Tibial nerve (tissue), 4 donors: ENCODE measurements at regions not wholly inside any gene's neighbourhood (a gene's known extent, or its start where the extent isn't known, plus 50 kb on each side); places are given as distances from the start of the nearest gene placed in this dataset.
A peak's percentile ranks its signal among the peaks of the same experiment; 100 is the strongest.

Experiments
- DNase-seq, 2 donors: peaks; one replicate each; pipeline ENCODE4 v3.0.0-alpha.2; 2019; ENCODE audit warnings: low spot score in 2 of 2
- H3K27ac ChIP-seq, 4 donors: fragments of 200-600 bp; sonication (generic) in 3 of 4; one replicate each; pipeline ENCODE4 v1.5.1; 2017 to 2019; ENCODE audit warnings: mild to moderate bottlenecking in 1 of 4
- H3K27me3 ChIP-seq, 2 donors: fragments of 200-600 bp; sonication (generic) in 1 of 2; one replicate each; pipeline versions ENCODE4 v1.5.1 to v1.6.0; 2017 to 2019
- H3K36me3 ChIP-seq, 3 donors: fragments of 200-600 bp; sonication (generic); one replicate each; pipeline ENCODE4 v1.5.1; 2018 to 2019
- H3K4me1 ChIP-seq, 4 donors: fragments of 200-600 bp; sonication (generic) in 3 of 4; one replicate each; pipeline ENCODE4 v1.5.1; 2017 to 2019
- H3K4me3 ChIP-seq, 4 donors: fragments of 200-600 bp; sonication (generic) in 3 of 4; one replicate each; pipeline ENCODE4 v1.5.1; 2017 to 2019; ENCODE audit warnings: mild to moderate bottlenecking in 1 of 4, moderate library complexity in 1 of 4
- H3K9me3 ChIP-seq, 4 donors: fragments of 200-600 bp; sonication (generic) in 3 of 4; one replicate each; pipeline ENCODE4 v1.5.1; 2017 to 2019
- EP300 ChIP-seq, 2 donors: sonication (generic); formaldehyde crosslinking; IDR thresholded peaks; one replicate each; pipeline ENCODE4 v1.6.1; 2017; ENCODE audit warnings: antibody characterized with exemption in 2 of 2, mild to moderate bottlenecking in 1 of 2
- POLR2A ChIP-seq, 2 donors: fragments of 450-650 bp; IDR thresholded peaks; one replicate each; pipeline ENCODE4 v1.6.1; 2017; ENCODE audit warnings: antibody characterized with exemption in 2 of 2, mild to moderate bottlenecking in 2 of 2, moderate library complexity in 2 of 2
- WGBS, 2 donors: methylation state at CpG; one replicate each; pipeline ENCODE4 v1.1.5; 2018; 5-methylcytosine and 5-hydroxymethylcytosine counted together
- TF ChIP-seq, protein P1 (sequence below), 5 experiments: fragments of 200-600 bp in 3 of 5; fragments of 450-650 bp in 2 of 5; sonication (generic) in 3 of 5; IDR thresholded peaks; one replicate each; pipeline ENCODE4 v1.5.1; 2016 to 2019; ENCODE audit warnings: antibody characterized with exemption in 5 of 5, mild to moderate bottlenecking in 3 of 5, moderate library complexity in 2 of 5

DNA sequence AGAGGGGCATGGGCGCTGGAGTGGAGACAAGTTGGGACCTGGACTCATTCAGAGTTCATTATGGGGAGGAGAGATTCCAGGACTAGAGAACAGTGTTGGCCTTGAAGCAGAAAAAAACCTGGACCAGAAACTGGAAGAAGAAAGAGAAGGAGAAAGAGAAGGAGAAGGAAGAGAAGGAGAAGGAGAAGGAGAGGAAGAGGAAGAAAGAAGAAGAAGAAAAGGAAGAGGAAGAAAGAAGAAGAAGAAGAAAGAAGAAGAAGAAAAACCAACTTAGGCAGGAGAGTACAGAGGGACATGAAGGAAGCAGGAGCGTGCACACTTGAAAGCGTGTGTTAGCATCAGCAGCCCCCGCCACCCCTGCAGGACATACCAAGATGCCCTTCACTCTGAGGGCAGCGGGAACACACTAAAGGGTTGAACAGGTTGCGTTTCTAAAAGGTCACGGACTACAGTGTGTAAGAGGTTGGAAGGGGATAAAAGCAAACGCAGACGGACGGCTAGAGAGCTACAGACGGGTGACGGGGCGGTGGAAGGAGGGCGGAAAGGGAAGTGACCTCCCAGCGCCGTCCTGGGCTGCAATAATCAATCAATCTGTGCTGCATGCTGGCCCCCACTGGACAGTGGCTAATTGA is 95.3 kb downstream of the SEC61G start:
- Histone ChIP-seq H3K27me3 (peaks cover 0 to 10% of the 10 kb centered on the region in 2 donors), H3K9me3 (no peaks in the 10 kb centered on the region), H3K27ac (no peak overlapping the region), H3K36me3 (no peaks in the 10 kb centered on the region), H3K4me1 (peaks cover 0 to 19% (median 0%) of the 10 kb centered on the region in 4 donors), H3K4me3 (peak overlapping the region in 3 of 4 donors; percentile 11 to 44 (median 25))
- 16 to 18% methylated on average over 16 of the region's 16 CpGs for WGBS, 2 donors
- no peak for DNase-seq
- TF ChIP-seq EP300 (IDR thresholded peaks at IDR 0.05) (no peak), POLR2A (IDR thresholded peaks at IDR 0.05) (no peak)
- TF ChIP-seq, protein P1, sequence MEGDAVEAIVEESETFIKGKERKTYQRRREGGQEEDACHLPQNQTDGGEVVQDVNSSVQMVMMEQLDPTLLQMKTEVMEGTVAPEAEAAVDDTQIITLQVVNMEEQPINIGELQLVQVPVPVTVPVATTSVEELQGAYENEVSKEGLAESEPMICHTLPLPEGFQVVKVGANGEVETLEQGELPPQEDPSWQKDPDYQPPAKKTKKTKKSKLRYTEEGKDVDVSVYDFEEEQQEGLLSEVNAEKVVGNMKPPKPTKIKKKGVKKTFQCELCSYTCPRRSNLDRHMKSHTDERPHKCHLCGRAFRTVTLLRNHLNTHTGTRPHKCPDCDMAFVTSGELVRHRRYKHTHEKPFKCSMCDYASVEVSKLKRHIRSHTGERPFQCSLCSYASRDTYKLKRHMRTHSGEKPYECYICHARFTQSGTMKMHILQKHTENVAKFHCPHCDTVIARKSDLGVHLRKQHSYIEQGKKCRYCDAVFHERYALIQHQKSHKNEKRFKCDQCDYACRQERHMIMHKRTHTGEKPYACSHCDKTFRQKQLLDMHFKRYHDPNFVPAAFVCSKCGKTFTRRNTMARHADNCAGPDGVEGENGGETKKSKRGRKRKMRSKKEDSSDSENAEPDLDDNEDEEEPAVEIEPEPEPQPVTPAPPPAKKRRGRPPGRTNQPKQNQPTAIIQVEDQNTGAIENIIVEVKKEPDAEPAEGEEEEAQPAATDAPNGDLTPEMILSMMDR (IDR thresholded peaks at IDR 0.05), result no peak

DNA sequence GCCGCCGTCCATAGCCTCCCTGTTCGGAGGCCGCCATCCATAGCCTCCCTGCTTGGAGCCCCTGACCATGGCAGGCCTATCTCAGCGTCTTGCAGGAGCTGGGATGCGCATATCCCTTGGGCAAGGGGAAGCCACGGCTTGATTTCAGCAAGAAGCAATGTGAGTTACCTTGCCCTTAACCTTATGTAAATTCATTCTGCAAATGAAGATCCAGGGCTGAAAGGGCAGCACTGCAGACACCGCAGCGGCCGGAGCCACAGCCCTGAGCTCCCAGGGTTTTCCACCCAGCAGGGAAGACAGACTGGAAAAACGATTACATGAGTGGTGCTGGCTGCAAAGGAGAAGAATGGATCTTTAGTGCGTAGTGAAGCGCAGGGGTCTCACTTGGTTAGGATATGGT is 95.8 kb downstream of the SEC61G start:
- Histone ChIP-seq H3K9me3 (no peaks in the 10 kb centered on the region), H3K4me3 (no peak overlapping the region), H3K27ac (no peak overlapping the region), H3K27me3 (peaks cover 0 to 10% of the 10 kb centered on the region in 2 donors), H3K4me1 (peaks cover 0 to 19% (median 0%) of the 10 kb centered on the region in 4 donors), H3K36me3 (no peaks in the 10 kb centered on the region)
- WGBS, 2 donors, result 86 to 87% methylated on average over 13 of the region's 13 CpGs
- TF ChIP-seq, protein P1 (IDR thresholded peaks at IDR 0.05), result no peak
- TF ChIP-seq EP300 (IDR thresholded peaks at IDR 0.05) (no peak), POLR2A (IDR thresholded peaks at IDR 0.05) (no peak)
- no peak for DNase-seq

DNA sequence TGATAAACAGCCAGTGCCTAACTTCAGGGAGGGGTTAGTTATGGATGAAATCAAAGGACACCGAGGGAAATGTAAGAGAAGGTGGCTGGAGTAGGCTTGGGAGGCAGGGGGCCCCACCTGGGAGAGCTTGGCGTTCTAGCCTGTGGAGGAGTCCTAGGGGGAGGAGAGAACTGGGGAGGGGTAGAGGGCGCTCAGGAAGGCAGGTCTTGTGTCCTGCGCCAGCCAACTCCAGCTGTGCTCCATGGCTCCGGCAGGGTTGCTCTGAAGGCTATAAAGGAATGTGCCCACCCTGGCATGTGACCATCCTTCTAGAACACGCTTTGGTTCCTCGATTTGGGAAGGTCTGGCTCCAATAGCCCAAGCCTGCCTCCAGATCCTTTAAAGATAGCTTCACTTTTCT is 96.3 kb downstream of the SEC61G start:
- no peaks in the 10 kb centered on the region for H3K9me3 ChIP-seq
- no peaks in the 10 kb centered on the region for H3K36me3 ChIP-seq
- no peak for DNase-seq
- 77 to 84% methylated on average over 7 of the region's 7 CpGs for WGBS, 2 donors
- H3K4me3 ChIP-seq, result no peak overlapping the region
- peaks cover 0 to 19% (median 0%) of the 10 kb centered on the region in 4 donors for H3K4me1 ChIP-seq
- H3K27me3 ChIP-seq, result peaks cover 0 to 10% of the 10 kb centered on the region in 2 donors
- no peak overlapping the region for H3K27ac ChIP-seq
- TF ChIP-seq EP300 (IDR thresholded peaks at IDR 0.05) (no peak), POLR2A (IDR thresholded peaks at IDR 0.05) (no peak)
- TF ChIP-seq, protein P1 (IDR thresholded peaks at IDR 0.05), result no peak

DNA sequence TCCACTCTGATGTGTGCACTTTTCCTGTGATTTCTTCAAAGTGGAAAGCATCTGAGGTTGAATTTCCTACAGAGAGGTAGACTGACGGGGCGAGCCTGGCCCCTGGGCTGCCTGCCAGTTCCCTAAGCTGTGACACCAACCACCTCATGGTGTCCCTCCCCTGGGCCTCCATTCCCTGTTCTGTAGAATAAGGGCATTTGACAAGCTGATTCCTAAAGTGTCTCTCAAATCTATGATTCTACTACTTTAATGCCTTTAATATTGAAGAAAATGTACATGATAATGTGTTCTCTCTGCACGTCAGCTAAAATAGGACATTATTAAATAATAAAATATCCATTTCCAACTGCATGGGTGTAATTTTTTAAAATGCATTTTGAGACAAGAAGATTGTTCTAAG is 105.1 kb downstream of the SEC61G start:
- WGBS, 2 donors, result 56 to 63% methylated on average over 3 of the region's 3 CpGs
- Histone ChIP-seq H3K9me3 (no peaks in the 10 kb centered on the region), H3K4me3 (no peak overlapping the region), H3K4me1 (no peaks in the 10 kb centered on the region), H3K27me3 (no peaks in the 10 kb centered on the region), H3K36me3 (no peaks in the 10 kb centered on the region), H3K27ac (no peak overlapping the region)
- DNase-seq, result no peak
- no peak for TF ChIP-seq POLR2A (IDR thresholded peaks at IDR 0.05)
- TF ChIP-seq EP300 (IDR thresholded peaks at IDR 0.05), result no peak
- TF ChIP-seq, protein P1 (IDR thresholded peaks at IDR 0.05), result no peak

DNA sequence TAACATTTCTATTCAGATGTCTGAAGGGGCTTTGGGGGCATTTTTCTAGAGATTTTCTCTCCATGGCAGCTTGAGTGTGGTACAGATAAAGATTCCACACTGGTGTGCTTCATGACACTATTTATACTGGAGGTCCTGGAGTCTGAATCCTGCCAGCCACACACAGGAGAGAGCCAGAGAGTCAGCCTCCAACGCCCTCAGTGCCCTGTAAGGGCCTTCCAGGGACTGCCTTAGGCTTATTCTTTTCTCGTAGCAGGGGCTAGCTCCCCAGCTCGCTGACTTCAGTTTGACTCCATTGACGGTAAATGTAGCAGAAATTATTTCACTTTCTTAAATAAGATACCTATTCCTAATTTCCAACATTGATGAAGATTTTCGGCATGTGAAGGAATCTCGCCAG is 100.9 kb downstream of the VSTM2A start:
- Histone ChIP-seq H3K9me3 (no peaks in the 10 kb centered on the region), H3K4me3 (no peak overlapping the region), H3K36me3 (no peaks in the 10 kb centered on the region), H3K27ac (no peak overlapping the region), H3K4me1 (no peaks in the 10 kb centered on the region), H3K27me3 (no peaks in the 10 kb centered on the region)
- no peak for DNase-seq
- WGBS, 2 donors, result 57 to 67% methylated on average over 6 of the region's 6 CpGs
- TF ChIP-seq POLR2A (IDR thresholded peaks at IDR 0.05), result no peak
- TF ChIP-seq, protein P1 (IDR thresholded peaks at IDR 0.05), result no peak
- TF ChIP-seq EP300 (IDR thresholded peaks at IDR 0.05), result no peak
